22Rv1 (cell line): ENCODE measurements at regions not wholly inside any gene's neighbourhood (a gene's known extent, or its start where the extent isn't known, plus 50 kb on each side); places are given as distances from the start of the nearest gene placed in this dataset.

Source experiments
- H3K27ac ChIP-seq: fragments of 450-650 bp; 2 replicates; pipeline ENCODE4 v1.5.1; 2017
- CTCF ChIP-seq: fragments of 450-650 bp; IDR thresholded peaks from 2 replicates; pipeline ENCODE4 v1.5.1; 2017; ENCODE audit warnings: mild to moderate bottlenecking
- ZFX ChIP-seq: fragments of 450-650 bp; IDR thresholded peaks from 2 replicates; pipeline ENCODE4 v1.6.1; 2017; ENCODE audit warnings: antibody characterized with exemption, borderline replicate concordance

- no peak for TF ChIP-seq CTCF
- TF ChIP-seq ZFX = no peak
- no peak overlapping the region for H3K27ac ChIP-seq
These were observed 60.5 kb downstream of the KLHDC7A start for GRCh38 chr1:18541046-18541795.

DNA sequence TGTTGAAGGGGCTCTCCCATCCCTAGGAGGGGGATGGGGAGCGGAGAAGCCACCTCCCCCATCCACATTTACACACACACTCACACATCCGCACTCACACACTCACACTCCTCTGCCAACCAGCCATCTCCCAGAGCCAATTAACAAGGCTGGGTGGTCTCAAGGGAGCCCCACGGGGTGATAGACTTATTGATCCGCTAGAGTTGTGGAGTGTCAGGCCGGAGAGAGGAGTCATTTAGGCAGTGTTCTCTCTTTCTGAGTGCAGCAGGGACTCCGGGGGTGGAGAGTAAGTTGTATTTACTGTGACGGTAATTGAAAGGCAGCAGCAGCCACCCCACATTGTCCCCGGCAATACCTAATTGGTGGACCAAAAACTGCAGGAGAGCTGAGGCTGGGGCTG is 61.6 kb downstream of the KLHDC7A start:
- TF ChIP-seq ZFX (no peak), CTCF (no peak)
- H3K27ac ChIP-seq = no peak overlapping the region

DNA sequence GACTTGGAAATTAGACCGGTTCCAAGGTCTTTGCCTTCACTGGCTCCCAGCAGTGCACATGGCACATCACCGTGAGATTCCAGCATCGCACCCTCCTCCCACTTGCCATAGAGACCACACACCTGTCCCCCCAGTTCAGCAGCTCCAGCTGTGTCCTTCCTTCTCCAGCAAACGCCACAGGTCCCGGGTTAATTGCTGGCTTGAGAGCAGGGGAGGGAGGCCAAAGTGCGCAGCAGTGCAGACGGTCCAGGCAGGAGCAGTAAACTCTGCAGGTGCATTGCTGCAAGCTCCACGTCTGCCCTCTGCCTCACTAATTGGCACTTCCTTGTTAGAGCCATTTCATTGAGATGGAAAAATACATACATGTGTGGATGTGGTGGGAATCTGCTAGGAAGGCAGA is 65.3 kb downstream of the KLHDC7A start:
- TF ChIP-seq ZFX (no peak), CTCF (no peak)

GRCh38 chr1:18547460-18547859 is 66.7 kb downstream of the KLHDC7A start:
- H3K27ac ChIP-seq = no peak overlapping the region
- TF ChIP-seq ZFX = no peak
- no peak for TF ChIP-seq CTCF

More for the DNA sequence above, 65.3 kb downstream of the KLHDC7A start:
- H3K27ac ChIP-seq = no peak overlapping the region

DNA sequence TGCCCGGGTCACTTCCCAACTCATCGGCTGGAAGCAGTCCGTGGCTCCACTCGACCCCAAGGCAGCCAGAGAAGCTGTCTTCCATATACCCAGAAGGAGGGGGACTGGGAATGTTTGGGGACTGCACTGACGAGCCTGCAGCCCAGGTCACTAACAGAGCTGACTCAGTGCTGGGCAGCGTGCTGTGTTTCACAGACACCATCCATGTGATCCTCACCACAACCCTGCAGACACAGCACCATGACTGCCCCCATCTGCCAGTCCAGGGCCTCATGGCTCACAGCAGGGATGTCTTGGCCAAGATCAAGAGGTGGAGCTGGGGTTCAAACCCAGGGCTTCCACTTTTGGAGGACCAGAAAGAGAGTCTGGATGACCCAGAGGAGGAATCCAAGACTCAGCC is 67.9 kb downstream of the KLHDC7A start:
- TF ChIP-seq ZFX = no peak
- TF ChIP-seq CTCF = no peak
- no peak overlapping the region for H3K27ac ChIP-seq

GRCh38 chr1:18549106-18549505 is 68.4 kb downstream of the KLHDC7A start:
- TF ChIP-seq CTCF (no peak), ZFX (no peak)

GRCh38 chr1:18549906-18550305 is 69.2 kb downstream of the KLHDC7A start:
- no peak overlapping the region for H3K27ac ChIP-seq
- TF ChIP-seq ZFX (no peak), CTCF (no peak)

More at GRCh38 chr1:18549106-18549505, 68.4 kb downstream of the KLHDC7A start:
- H3K27ac ChIP-seq = no peak overlapping the region
